ENCODE measurements at regions not wholly inside any gene's neighbourhood (a gene's known extent, or its start where the extent isn't known, plus 50 kb on each side); places are given as distances from the start of the nearest gene placed in this dataset.

DNA sequence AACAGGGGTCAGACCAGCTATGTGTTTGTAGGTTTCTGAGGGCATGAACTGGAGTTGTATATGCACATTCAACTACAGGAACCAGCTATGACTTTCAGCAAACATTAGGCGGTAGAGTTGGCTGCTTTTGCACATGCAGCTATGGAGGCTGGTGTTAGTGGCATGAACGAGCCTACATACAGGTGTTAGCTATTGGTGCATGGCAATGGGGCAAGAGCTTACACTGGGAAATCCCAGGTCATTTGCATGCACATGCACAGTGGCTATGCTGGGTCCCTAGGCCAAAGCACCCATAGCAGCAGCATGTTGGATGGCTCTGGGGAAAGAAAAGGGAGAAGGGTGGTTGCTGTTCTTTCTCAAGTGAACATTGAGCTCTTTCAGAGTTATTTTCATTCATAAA lies 1018.5 kb upstream of the PHF14 start:
- H3K9me3 Mint-ChIP-seq (ENCODE audit: unreplicated experiment) = no peaks in the 10 kb centered on the region
- no peaks in the 10 kb centered on the region for H3K36me3 Mint-ChIP-seq (ENCODE audit: low read depth, unreplicated experiment)
- no peaks in the 10 kb centered on the region for H3K4me1 Mint-ChIP-seq (ENCODE audit: unreplicated experiment)
- TF ChIP-seq, protein P1, sequence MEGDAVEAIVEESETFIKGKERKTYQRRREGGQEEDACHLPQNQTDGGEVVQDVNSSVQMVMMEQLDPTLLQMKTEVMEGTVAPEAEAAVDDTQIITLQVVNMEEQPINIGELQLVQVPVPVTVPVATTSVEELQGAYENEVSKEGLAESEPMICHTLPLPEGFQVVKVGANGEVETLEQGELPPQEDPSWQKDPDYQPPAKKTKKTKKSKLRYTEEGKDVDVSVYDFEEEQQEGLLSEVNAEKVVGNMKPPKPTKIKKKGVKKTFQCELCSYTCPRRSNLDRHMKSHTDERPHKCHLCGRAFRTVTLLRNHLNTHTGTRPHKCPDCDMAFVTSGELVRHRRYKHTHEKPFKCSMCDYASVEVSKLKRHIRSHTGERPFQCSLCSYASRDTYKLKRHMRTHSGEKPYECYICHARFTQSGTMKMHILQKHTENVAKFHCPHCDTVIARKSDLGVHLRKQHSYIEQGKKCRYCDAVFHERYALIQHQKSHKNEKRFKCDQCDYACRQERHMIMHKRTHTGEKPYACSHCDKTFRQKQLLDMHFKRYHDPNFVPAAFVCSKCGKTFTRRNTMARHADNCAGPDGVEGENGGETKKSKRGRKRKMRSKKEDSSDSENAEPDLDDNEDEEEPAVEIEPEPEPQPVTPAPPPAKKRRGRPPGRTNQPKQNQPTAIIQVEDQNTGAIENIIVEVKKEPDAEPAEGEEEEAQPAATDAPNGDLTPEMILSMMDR (IDR thresholded peaks at IDR 0.05; ENCODE audit: unreplicated experiment) = no peak
- no peaks in the 10 kb centered on the region for H3K27me3 Mint-ChIP-seq (ENCODE audit: unreplicated experiment)
- no peak for DNase-seq (ENCODE audit: low spot score)
- H3K27ac Mint-ChIP-seq (ENCODE audit: unreplicated experiment) = no peak overlapping the region
- H3K4me3 Mint-ChIP-seq (ENCODE audit: unreplicated experiment) = no peak overlapping the region

DNA sequence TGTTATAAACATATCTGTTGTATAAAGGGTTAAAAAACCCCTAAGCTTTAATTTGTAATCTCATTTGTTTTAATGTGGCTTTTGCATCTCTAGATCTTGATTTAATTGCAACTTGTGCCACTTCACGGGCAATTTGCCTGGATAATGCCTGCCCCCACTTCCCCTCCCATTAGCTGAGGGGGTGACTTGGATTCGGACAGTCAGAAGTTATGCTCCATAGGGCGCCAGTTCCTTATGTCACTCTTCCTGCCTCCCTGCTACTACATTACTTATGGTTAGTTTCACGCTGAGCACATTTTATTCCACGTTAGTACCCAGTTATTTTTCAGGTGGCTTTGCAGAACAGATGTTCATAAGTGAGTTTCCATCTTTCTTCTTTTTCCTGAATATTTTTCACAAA lies 1015.2 kb upstream of the PHF14 start:
- Mint-ChIP-seq H3K4me1 (ENCODE audit: unreplicated experiment) (peaks cover 2% of the 10 kb centered on the region), H3K4me3 (ENCODE audit: unreplicated experiment) (no peak overlapping the region), H3K36me3 (ENCODE audit: low read depth, unreplicated experiment) (no peaks in the 10 kb centered on the region), H3K9me3 (ENCODE audit: unreplicated experiment) (no peaks in the 10 kb centered on the region), H3K27ac (ENCODE audit: unreplicated experiment) (no peak overlapping the region), H3K27me3 (ENCODE audit: unreplicated experiment) (no peaks in the 10 kb centered on the region)
- DNase-seq (ENCODE audit: low spot score) = no peak
- TF ChIP-seq, protein P1 (IDR thresholded peaks at IDR 0.05; ENCODE audit: unreplicated experiment) = no peak

DNA sequence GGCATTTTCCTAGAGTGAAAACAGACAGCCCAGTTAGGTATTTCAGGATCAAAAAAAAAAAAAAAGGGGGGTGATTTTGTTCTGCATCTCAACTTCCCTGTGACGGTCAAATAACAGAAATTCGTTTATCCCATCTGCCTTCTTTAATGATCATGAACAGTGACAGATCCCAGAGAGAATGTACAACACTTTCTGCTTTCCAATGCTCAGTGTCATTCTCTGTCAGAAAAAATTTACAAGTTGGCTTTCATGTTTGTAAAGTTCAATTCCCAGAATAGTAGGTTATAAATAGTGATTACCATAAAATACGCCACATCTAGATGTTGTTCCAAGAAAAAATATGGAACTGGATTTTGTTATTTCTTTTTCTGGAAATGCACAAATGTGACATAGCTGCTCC lies 1013.2 kb upstream of the PHF14 start:
- TF ChIP-seq, protein P1 (IDR thresholded peaks at IDR 0.05; ENCODE audit: unreplicated experiment) = no peak
- Mint-ChIP-seq H3K36me3 (ENCODE audit: low read depth, unreplicated experiment) (no peaks in the 10 kb centered on the region), H3K4me3 (ENCODE audit: unreplicated experiment) (no peak overlapping the region), H3K9me3 (ENCODE audit: unreplicated experiment) (no peaks in the 10 kb centered on the region), H3K27ac (ENCODE audit: unreplicated experiment) (no peak overlapping the region), H3K4me1 (ENCODE audit: unreplicated experiment) (peaks cover 2% of the 10 kb centered on the region), H3K27me3 (ENCODE audit: unreplicated experiment) (no peaks in the 10 kb centered on the region)
- no peak for DNase-seq (ENCODE audit: low spot score)

DNA sequence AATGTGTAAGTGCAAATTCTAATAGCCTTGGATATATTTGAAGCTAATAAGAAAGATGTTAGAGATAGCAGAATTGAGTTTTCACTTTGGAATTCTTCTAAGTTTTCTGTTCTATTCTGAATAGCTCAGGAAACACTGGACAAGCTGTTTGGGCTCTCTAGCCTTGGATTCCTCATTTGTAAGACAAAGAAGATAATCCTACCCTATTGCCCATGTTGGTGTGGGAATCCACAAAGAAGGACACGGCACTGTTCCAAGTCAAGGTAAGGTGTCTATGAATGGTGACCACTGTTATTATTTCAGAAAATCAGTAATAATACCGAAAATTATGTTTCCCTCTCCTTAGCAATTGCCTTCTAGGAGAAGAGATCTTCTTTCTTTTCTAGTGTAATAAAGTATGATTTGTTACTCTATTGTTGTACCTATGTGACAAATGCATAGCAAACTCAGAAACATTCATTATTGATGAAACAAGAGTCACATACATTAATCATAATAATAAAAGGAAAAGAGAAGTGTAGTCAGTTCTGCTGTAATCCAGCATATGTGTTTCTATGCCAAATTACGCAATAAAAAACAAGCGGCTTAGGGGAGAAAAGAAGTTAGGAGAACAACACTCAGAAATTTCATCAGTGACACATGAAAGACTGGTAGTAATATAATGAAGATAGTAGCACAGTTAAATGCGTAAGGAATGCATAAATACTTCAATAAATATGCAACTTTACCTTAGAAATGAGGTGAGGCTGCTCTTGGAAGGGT lies 1012.3 kb upstream of the PHF14 start:
- H3K36me3 Mint-ChIP-seq (ENCODE audit: low read depth, unreplicated experiment) = no peaks in the 10 kb centered on the region
- peaks cover 2% of the 10 kb centered on the region for H3K4me1 Mint-ChIP-seq (ENCODE audit: unreplicated experiment)
- no peaks in the 10 kb centered on the region for H3K27me3 Mint-ChIP-seq (ENCODE audit: unreplicated experiment)
- DNase-seq (ENCODE audit: low spot score) = no peak
- H3K9me3 Mint-ChIP-seq (ENCODE audit: unreplicated experiment) = no peaks in the 10 kb centered on the region
- TF ChIP-seq, protein P1 (IDR thresholded peaks at IDR 0.05; ENCODE audit: unreplicated experiment) = no peak
- no peak overlapping the region for H3K4me3 Mint-ChIP-seq (ENCODE audit: unreplicated experiment)
- H3K27ac Mint-ChIP-seq (ENCODE audit: unreplicated experiment) = no peak overlapping the region

DNA sequence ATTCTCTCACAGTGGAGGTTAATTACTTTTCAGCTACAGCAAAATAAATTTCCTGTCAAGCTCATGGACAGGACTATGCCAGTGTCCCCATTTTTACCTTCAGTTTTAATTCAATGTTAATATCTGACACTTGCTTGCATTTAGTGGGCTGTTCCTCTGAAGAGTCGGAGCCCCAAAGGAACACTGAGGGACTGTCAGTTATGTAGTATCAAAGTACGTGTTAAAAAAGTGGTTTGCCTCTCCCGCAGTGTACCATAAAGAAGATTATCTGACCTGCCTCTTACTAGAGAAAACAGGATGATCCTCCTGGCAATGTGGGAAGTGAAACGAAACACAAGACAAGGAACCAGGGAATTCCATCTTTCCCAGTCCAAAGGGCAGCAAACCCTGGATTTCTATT lies 1010.9 kb upstream of the PHF14 start:
- H3K4me3 Mint-ChIP-seq (ENCODE audit: unreplicated experiment) = no peak overlapping the region
- H3K4me1 Mint-ChIP-seq (ENCODE audit: unreplicated experiment) = peaks cover 2% of the 10 kb centered on the region
- DNase-seq (ENCODE audit: low spot score) = no peak
- H3K36me3 Mint-ChIP-seq (ENCODE audit: low read depth, unreplicated experiment) = no peaks in the 10 kb centered on the region
- no peaks in the 10 kb centered on the region for H3K27me3 Mint-ChIP-seq (ENCODE audit: unreplicated experiment)
- TF ChIP-seq, protein P1 (IDR thresholded peaks at IDR 0.05; ENCODE audit: unreplicated experiment) = no peak
- H3K9me3 Mint-ChIP-seq (ENCODE audit: unreplicated experiment) = no peaks in the 10 kb centered on the region
- no peak overlapping the region for H3K27ac Mint-ChIP-seq (ENCODE audit: unreplicated experiment)

Measured in endothelial cell (in vitro differentiated cells).